ENCODE measurements at regions not wholly inside any gene's neighbourhood (a gene's known extent, or its start where the extent isn't known, plus 50 kb on each side); places are given as distances from the start of the nearest gene placed in this dataset.

DNA sequence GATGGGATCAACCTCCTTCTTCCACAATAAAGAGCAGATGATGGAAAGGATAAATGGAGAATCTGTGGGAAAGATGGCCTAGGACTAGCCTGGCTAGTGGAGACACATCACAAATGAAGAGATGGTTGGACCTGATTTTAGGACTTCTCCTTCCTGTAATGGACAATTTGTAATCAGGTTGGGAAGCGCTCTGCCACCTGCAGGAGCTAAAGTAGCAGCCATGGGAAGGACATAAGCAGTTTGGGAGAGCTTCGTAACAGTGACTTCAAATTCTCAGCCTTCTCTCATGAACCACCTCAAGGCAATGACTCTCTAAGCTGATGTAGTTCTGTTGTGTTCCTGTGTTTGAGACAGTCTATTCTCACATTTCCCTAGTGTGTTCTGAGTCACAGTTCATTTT lies 137.9 kb upstream of the BMP2 start:
- no peak for TF ChIP-seq FOXP2 (optimal IDR thresholded peaks at IDR 0.05; ENCODE audit: borderline replicate concordance, extremely low read depth, extremely low read length, insufficient read depth)
- TF ChIP-seq, protein P1, sequence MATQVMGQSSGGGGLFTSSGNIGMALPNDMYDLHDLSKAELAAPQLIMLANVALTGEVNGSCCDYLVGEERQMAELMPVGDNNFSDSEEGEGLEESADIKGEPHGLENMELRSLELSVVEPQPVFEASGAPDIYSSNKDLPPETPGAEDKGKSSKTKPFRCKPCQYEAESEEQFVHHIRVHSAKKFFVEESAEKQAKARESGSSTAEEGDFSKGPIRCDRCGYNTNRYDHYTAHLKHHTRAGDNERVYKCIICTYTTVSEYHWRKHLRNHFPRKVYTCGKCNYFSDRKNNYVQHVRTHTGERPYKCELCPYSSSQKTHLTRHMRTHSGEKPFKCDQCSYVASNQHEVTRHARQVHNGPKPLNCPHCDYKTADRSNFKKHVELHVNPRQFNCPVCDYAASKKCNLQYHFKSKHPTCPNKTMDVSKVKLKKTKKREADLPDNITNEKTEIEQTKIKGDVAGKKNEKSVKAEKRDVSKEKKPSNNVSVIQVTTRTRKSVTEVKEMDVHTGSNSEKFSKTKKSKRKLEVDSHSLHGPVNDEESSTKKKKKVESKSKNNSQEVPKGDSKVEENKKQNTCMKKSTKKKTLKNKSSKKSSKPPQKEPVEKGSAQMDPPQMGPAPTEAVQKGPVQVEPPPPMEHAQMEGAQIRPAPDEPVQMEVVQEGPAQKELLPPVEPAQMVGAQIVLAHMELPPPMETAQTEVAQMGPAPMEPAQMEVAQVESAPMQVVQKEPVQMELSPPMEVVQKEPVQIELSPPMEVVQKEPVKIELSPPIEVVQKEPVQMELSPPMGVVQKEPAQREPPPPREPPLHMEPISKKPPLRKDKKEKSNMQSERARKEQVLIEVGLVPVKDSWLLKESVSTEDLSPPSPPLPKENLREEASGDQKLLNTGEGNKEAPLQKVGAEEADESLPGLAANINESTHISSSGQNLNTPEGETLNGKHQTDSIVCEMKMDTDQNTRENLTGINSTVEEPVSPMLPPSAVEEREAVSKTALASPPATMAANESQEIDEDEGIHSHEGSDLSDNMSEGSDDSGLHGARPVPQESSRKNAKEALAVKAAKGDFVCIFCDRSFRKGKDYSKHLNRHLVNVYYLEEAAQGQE (IDR thresholded peaks at IDR 0.05; ENCODE audit: insufficient read depth in 1 of 2, low read depth in 2 of 2, low read length in 2 of 2), result no peak

All from PFSK-1 (cell line).